Ascending aorta (tissue), 2 donors: ENCODE measurements at regions not wholly inside any gene's neighbourhood (a gene's known extent, or its start where the extent isn't known, plus 50 kb on each side); places are given as distances from the start of the nearest gene placed in this dataset.
A peak's percentile ranks its signal among the peaks of the same experiment; 100 is the strongest.

ENCODE experiments used
- DNase-seq, 2 donors: peaks; one replicate each; pipeline ENCODE4 v3.0.0-alpha.2; 2019; ENCODE audit warnings: low spot score in 2 of 2
- H3K27ac ChIP-seq, 2 donors: fragments of 200-600 bp; sonication (generic); one replicate each; pipeline ENCODE4 v1.5.1; 2016 to 2017; ENCODE audit warnings: mild to moderate bottlenecking in 1 of 2
- H3K27me3 ChIP-seq: fragments of 200-600 bp; sonication (generic); one replicate; pipeline ENCODE4 v1.5.1; 2017
- H3K36me3 ChIP-seq, 2 donors: fragments of 200-600 bp; sonication (generic); one replicate each; pipeline ENCODE4 v1.5.1; 2016
- H3K4me1 ChIP-seq, 2 donors: fragments of 200-600 bp; sonication (generic); one replicate each; pipeline ENCODE4 v1.5.1; 2016 to 2017; ENCODE audit warnings: mild to moderate bottlenecking in 1 of 2
- H3K4me3 ChIP-seq, 2 donors: fragments of 200-600 bp; sonication (generic); one replicate each; pipeline ENCODE4 v1.5.1; 2016 to 2017; ENCODE audit warnings: mild to moderate bottlenecking in 1 of 2
- H3K9me3 ChIP-seq, 2 donors: fragments of 200-600 bp; sonication (generic); one replicate each; pipeline ENCODE4 v1.5.1; 2016
- intact Hi-C: fragments of 100-400 bp; cut with DNase I; formaldehyde crosslinking; loops from one replicate; pipeline ENCODE4 v1.15.1; 2023
- TF ChIP-seq, protein P1 (sequence below), 3 experiments: fragments of 200-600 bp in 2 of 3; fragments of 450-650 bp in 1 of 3; sonication (generic) in 2 of 3; IDR thresholded peaks; one replicate each; pipeline ENCODE4 v1.5.1; 2016 to 2019; ENCODE audit warnings: antibody characterized with exemption in 3 of 3, mild to moderate bottlenecking in 1 of 3, moderate library complexity in 1 of 3

DNA sequence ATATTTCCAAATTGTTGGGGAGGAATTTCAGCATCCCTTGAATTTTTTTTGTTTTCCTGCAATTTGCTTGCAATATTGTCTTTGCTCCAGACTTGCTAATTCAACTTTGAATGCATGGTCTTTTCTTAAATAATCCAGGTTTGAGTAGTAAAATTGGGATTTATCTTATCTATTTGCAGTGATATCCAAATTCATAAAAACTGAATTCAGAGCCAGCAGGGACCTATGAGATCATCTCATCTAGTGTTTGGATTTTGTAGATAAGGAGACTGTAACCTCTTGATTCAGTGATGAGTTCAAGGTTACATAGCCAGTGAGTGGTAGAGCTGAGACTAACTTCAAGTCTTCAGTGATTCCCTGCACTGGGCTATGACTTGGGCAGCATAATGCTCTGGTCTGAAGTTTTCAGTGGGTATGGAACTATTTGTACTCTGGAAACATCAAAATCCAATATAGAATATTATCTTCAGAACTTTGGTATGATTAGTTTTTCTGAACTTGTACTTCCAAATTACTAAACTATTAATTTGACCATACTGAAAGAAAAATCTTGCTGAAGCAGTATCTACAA is 109.4 kb downstream of the DISP1 start:
- Histone ChIP-seq H3K27ac (no peak overlapping the region), H3K9me3 (no peaks in the 10 kb centered on the region), H3K36me3 (no peaks in the 10 kb centered on the region), H3K4me1 (peaks cover 0 to 6% of the 10 kb centered on the region in 2 donors), H3K4me3 (no peak overlapping the region), H3K27me3 (no peaks in the 10 kb centered on the region)
- no peak for DNase-seq
- TF ChIP-seq, protein P1, sequence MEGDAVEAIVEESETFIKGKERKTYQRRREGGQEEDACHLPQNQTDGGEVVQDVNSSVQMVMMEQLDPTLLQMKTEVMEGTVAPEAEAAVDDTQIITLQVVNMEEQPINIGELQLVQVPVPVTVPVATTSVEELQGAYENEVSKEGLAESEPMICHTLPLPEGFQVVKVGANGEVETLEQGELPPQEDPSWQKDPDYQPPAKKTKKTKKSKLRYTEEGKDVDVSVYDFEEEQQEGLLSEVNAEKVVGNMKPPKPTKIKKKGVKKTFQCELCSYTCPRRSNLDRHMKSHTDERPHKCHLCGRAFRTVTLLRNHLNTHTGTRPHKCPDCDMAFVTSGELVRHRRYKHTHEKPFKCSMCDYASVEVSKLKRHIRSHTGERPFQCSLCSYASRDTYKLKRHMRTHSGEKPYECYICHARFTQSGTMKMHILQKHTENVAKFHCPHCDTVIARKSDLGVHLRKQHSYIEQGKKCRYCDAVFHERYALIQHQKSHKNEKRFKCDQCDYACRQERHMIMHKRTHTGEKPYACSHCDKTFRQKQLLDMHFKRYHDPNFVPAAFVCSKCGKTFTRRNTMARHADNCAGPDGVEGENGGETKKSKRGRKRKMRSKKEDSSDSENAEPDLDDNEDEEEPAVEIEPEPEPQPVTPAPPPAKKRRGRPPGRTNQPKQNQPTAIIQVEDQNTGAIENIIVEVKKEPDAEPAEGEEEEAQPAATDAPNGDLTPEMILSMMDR (IDR thresholded peaks at IDR 0.05): no peak
- intact Hi-C loops: no loop called here

DNA sequence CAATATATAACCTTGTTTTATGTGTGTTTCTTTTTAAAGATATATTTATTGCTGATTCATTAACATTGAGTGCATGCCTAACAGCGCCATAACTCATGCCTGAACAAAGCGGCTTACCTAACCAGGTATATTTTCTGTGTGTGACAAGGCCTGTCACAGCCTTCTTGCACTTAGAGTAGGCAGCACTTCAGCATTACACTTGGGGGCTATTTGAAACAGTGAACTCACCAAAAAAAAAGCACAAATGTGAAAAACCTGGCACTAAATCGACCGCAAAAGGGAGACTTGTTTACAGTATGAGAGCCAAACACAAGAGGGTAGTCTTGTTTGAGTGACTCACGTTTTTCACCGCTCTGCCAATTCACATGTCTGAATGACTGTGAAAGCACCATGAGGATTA is 111.7 kb downstream of the DISP1 start:
- intact Hi-C loops: no loop called here
- H3K4me1 ChIP-seq: peaks cover 0 to 6% of the 10 kb centered on the region in 2 donors
- no peak overlapping the region for H3K4me3 ChIP-seq
- no peaks in the 10 kb centered on the region for H3K9me3 ChIP-seq
- TF ChIP-seq, protein P1 (IDR thresholded peaks at IDR 0.05): no peak
- no peak overlapping the region for H3K27ac ChIP-seq
- DNase-seq: no peak
- H3K27me3 ChIP-seq: no peaks in the 10 kb centered on the region
- no peaks in the 10 kb centered on the region for H3K36me3 ChIP-seq

DNA sequence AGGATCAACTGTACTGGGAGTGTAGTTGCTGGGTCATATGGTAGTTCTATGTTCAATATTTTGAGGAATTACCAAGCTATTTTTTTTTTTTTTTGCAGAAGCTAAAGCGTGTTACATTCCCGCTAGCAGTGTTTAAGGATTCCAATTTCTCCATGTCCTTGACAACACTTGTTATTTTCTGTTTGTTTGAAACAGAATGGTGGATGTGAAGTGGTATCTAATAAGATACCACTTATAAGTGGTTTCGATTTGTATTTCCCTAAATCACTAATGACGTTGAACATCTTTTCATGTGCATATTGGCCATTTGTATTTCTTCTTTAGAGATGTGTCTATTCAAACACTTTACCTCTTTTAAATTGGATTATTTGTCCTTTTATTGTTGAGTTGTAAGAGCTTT is 112.2 kb downstream of the DISP1 start:
- Histone ChIP-seq H3K27me3 (no peaks in the 10 kb centered on the region), H3K4me3 (no peak overlapping the region), H3K27ac (no peak overlapping the region), H3K4me1 (peaks cover 0 to 6% of the 10 kb centered on the region in 2 donors), H3K9me3 (no peaks in the 10 kb centered on the region), H3K36me3 (no peaks in the 10 kb centered on the region)
- intact Hi-C loops: no loop called here
- DNase-seq: no peak
- TF ChIP-seq, protein P1 (IDR thresholded peaks at IDR 0.05): no peak

DNA sequence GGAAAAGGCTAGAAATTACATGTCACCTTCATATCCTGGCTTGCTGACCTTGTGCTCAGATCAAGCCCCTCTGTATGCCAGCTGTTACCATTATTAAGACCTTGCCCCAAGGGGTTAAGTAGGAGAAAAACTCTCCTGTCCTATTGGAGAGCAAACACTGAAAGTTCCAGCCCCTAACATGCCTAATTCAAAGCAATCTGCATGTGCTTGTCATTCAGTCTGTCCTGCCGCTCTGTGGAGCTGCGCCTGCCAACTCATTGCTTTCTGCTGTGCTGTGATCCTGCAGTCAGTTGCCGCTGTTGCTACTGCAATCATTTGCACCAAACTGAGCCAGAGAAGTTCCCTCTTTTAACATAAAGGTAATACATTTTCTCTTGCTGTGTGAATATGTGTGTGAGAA is 113.4 kb downstream of the DISP1 start:
- intact Hi-C loops: no loop called here
- no peak overlapping the region for H3K27ac ChIP-seq
- no peak for DNase-seq

DNA sequence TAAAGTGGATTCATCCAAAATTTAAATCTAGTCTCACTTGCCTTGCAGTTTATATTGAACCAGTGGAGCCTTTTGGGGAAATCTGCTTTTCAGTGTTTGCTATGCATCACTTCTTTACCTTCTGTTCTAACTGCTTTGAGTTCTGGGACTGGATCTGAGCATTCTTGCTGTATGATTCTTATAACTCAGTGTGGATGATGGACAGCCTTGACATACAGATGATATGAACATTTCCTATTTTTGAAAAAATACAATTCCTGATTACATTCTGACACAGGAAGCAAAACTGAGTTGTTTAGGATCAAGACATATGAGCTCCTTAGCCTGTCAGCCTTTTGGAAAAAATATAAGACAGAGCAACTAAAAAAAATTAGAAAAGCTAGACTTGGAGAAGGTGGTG is 115.2 kb downstream of the DISP1 start:
- H3K4me1 ChIP-seq: peaks cover 0 to 6% of the 10 kb centered on the region in 2 donors
- intact Hi-C loops: no loop called here
- no peak overlapping the region for H3K27ac ChIP-seq
- no peaks in the 10 kb centered on the region for H3K36me3 ChIP-seq
- H3K9me3 ChIP-seq: no peaks in the 10 kb centered on the region
- DNase-seq: no peak
- no peaks in the 10 kb centered on the region for H3K27me3 ChIP-seq
- TF ChIP-seq, protein P1 (IDR thresholded peaks at IDR 0.05): no peak
- no peak overlapping the region for H3K4me3 ChIP-seq

More for the DNA sequence above, 113.4 kb downstream of the DISP1 start:
- no peaks in the 10 kb centered on the region for H3K36me3 ChIP-seq
- TF ChIP-seq, protein P1 (IDR thresholded peaks at IDR 0.05): no peak
- no peaks in the 10 kb centered on the region for H3K27me3 ChIP-seq
- H3K4me1 ChIP-seq: peaks cover 0 to 6% of the 10 kb centered on the region in 2 donors
- peak overlapping the region in 1 of 2 donors; percentile 29 for H3K4me3 ChIP-seq
- no peaks in the 10 kb centered on the region for H3K9me3 ChIP-seq

DNA sequence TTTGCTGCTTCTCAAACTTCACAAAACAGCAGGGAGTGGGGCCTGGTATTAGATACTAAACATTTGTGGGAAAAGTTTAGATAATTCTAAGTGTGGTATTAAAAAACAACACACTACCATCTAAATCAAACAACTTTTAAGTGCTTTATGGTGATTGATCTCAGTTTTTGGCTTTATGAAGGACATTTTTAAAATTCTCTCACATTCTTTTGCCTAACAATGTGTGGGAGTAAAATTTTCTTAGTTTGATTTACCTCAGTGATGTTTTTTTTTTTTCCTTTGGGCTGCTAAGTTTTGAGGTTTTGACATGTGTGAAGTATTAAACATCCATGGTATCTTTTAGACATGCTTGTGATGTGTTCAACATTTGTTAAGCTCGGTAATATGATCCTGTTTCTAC is 116.2 kb downstream of the DISP1 start:
- H3K27ac ChIP-seq: no peak overlapping the region
- H3K9me3 ChIP-seq: no peaks in the 10 kb centered on the region
- TF ChIP-seq, protein P1 (IDR thresholded peaks at IDR 0.05): no peak
- intact Hi-C loops: no loop called here
- H3K4me3 ChIP-seq: no peak overlapping the region
- H3K4me1 ChIP-seq: peaks cover 0 to 6% of the 10 kb centered on the region in 2 donors
- no peaks in the 10 kb centered on the region for H3K36me3 ChIP-seq
- H3K27me3 ChIP-seq: no peaks in the 10 kb centered on the region
- DNase-seq: no peak
